8988T (cell line): ENCODE measurements at regions not wholly inside any gene's neighbourhood (a gene's known extent, or its start where the extent isn't known, plus 50 kb on each side); places are given as distances from the start of the nearest gene placed in this dataset.
"Not testable (repeated sequence)": the region's sequence is repeated elsewhere in the genome, so short reads cannot be mapped to it uniquely, and the experiment has no call there.

Experiments used
- DNase-seq: peaks from one replicate; pipeline ENCODE4 v3.0.0; 2011

DNA sequence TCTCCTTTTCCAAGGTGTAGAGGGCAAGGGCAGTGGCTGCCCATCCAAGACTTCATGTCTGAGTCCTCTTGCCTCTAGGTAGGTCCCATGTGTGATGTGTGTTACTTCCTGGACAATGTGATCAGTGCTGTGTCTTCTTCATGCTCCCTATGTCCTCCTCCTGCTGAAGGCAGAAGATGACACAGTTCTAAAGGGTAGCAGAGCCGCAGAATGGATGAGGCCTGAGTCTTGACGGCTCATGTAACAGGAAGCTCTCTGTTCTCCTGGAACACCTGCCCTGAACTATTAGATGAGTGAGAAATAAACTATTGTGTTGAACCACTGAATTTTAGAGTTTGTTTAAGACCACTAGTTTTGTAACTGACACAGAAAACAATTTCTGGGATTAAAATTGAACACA is 165.9 kb downstream of the NDFIP2 start:
- no peak for DNase-seq

DNA sequence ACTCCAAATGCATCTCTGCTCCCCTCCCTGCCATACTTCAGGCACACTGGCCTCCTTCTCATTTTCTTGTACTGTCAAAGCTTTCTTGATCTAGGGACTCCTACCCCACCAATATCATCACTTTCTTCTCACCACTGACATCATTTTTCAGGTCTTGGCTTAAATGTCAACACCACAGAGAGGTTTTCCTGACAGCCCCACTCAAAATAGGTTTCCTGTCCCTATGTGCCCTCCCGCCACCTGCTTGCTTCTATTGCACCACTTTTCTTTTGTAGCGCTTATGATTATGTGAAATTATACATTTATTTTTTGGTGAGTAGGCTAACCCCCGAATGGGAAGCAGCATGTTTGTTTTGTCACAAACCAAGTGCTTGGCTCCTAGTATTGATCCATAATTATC is 164.6 kb downstream of the NDFIP2 start:
- DNase-seq = no peak

DNA sequence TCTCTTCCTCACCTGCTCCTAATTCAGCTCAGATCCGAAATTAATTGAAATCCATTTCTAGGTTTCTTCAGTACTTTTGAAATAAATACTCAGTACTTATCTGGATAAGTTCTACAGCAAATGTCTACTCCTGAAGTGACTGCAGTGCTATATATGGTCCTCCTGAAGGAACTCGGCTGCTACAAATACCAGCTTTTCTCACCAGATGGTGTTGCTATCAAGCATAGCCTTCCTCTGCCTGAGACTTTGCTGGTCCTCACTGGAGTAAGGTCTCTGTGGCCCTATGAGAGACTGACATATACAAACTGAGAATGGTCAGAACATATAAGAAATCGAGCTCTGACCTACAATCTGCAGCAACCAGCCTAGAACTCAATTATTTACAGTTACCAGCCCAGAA is 161.6 kb downstream of the NDFIP2 start:
- DNase-seq = no peak

DNA sequence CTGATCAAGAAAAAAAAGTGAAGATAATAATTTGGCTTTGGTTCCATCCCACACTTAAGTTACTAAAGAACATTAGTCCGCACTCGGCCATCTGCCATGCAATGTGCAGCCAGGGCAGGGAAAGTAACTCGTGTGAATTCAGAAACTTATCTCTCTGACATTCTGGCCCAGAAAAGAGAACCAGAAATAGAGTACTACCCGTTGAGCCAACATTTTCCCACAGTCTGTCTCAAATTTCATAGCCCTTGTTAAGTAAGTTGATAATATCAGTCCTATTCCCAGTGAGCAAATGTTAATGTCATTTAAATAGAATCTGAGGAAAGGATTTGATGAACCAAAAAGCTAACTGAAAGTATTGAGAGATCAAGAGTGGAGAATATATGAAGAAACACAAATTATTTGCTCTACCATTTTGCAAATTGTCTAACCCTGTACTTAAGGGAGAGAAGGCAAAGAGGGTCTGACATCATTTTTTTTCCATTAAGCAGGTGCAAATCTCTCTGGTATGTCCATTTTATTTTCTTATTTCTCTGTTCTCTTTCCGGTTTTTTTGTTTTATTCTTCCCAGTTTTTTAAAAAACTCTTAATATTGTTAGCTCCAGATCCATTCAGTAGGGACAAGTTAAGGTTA is 156.3 kb downstream of the NDFIP2 start:
- DNase-seq = no peak

DNA sequence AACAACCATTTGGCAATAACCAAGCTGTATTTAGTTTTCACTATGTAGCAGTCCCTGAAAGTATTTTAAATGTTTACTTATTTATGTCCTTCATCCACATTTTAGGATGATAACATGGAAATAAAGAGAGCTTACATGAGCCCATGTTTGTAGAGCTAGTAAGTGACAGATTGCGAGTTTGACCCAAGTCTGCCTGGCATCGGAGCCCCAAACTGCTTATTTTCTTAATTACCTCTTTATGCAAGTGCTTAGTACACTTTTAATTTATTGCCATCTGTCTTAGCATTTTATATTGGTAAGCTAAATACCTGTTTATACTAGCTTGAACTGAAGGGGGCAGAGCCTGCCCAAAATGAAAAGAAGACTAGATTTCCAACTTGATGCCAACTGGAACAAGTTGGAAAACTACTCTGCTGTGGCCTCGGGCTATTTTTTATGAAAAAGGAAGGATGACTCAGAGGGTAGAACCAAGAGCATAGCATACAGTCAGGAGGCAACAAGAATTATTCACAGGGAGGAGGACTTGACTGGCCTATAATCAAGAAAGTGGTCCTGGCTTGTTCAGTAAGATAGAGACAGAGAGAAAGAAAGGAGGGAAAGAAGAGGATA is 150.2 kb downstream of the NDFIP2 start:
- DNase-seq = no peak

DNA sequence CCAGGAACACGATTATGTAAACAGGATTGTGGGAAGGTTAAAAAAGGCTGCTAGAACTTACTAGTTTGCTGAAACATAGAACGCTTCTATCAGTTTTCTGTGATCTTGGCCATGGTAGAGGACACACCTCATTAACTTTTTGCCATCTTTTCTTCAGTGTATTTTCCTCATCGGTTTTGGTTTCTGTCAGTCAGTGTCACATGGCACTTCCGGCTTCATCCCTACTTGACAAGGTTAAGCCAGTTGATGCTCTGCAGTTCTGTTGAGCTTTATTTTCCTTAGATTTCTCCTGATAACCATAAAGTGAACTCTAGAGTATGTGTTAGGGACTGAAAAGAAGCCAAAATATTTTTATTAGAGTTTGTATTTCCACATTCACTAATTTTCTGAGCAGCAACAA is 147.5 kb downstream of the NDFIP2 start:
- no peak for DNase-seq

DNA sequence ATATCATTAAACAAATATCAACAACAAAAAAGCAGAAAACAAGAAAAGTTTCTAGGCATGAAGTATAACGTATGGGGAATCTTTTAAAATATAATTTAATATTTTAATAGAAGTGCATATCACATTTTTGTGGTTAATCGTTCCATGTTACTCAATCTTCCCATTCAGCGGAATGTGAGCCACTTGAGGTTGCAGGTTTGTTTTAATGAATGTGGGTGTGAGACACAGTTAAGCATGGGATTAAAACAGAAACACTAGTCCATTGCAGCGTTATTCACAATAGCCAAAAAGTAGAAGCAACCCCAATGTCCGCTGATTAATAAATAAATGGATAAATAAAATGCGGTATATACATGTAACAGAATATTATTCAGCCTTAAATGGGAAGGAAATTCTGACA is 146.0 kb downstream of the NDFIP2 start:
- DNase-seq = no peak

GRCh38 chr13:79625517-79625916 is 144.6 kb downstream of the NDFIP2 start:
- no peak for DNase-seq

DNA sequence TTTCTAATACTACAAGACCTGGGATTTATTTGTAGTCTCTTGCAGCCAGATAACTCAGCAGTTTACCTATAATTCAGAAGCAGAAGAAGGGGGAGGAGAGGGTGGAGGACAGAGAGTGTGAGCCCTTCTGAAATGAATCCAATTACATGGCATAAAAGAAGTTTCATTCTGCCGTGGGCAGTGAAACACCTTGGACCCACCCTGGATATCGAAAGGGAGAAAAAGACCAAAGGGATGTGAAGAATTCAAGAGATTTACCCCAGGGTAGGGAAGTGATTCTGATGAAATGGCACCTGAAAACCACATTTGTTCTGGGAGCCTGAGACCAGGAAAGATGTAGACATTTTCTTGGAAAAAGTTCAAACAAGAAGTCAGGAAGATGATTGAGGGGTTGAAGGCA is 140.9 kb downstream of the NDFIP2 start:
- DNase-seq = no peak

DNA sequence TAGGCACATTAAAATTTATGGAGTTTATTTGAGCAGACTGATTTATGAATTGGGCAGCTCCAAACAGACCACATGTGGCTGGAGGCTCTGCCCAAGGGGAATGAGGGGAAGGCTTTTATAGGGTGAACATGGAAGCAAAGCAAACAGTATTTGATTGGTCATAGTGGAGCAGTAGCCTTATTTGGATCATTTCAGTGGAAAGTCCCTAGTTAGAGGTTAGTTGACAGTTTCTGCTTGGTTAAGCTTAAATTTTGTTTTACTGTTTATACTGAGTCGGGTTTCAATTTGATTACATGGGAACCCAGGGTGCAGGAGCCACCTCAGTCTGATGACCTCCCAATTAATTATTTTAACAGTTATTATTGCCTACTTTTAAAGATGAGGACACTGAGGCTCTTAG is 140.5 kb downstream of the NDFIP2 start:
- no peak for DNase-seq

- DNase-seq = no peak
Measured at GRCh38 chr13:79614250-79614918, 133.4 kb downstream of the NDFIP2 start.

GRCh38 chr13:79612604-79613003 is 131.6 kb downstream of the NDFIP2 start:
- DNase-seq = no peak

- DNase-seq = not testable (repeated sequence)
Measured at GRCh38 chr13:79607895-79608294, 126.9 kb downstream of the NDFIP2 start.
